ENCODE measurements at regions not wholly inside any gene's neighbourhood (a gene's known extent, or its start where the extent isn't known, plus 50 kb on each side); places are given as distances from the start of the nearest gene placed in this dataset.

DNA sequence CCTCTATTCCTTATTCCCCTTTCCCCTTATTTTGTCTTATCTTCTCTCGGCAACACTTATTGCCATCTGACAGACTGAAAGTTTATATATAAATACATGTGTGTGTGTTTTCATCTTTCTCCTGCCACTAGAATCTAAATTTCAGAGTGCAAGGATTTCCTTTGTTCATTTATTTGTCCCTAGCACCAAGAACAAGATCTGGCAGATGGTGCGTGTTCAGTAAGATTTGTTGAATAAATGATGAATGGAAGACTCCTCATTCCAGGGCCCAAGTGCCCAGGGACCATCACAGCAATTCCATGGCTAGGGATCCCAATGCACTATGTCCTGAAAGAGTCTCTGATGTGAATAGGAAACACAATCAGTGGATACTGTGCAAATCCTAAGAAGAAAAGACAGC, 97.9 kb upstream of the EEA1 start:
- Histone ChIP-seq H3K36me3 (ENCODE audit: control insufficient read depth, low read length) (no peaks in the 10 kb centered on the region), H3K79me2 (ENCODE audit: control insufficient read depth, low read length) (no peaks in the 10 kb centered on the region), H3K27ac (ENCODE audit: low read depth, low read length) (no peak overlapping the region), H3K9me3 (ENCODE audit: control insufficient read depth, insufficient read depth, low read length) (no peaks in the 10 kb centered on the region), H3F3A (ENCODE audit: control insufficient read depth, insufficient read depth) (no peaks in the 10 kb centered on the region), H3K27me3 (ENCODE audit: control insufficient read depth, low read length) (no peaks in the 10 kb centered on the region), H4K20me1 (ENCODE audit: control insufficient read depth, insufficient read depth, low read depth, low read length) (no peaks in the 10 kb centered on the region), H3K9me2 (replicated peaks; ENCODE audit: control insufficient read depth, low read length) (no peaks in the 10 kb centered on the region), H3K4me3 (ENCODE audit: low read length) (no peak overlapping the region), H3K4me1 (ENCODE audit: control insufficient read depth, low read length) (no peaks in the 10 kb centered on the region), H3K4me2 (ENCODE audit: low read length) (no peak overlapping the region)
- TF ChIP-seq, protein P1, sequence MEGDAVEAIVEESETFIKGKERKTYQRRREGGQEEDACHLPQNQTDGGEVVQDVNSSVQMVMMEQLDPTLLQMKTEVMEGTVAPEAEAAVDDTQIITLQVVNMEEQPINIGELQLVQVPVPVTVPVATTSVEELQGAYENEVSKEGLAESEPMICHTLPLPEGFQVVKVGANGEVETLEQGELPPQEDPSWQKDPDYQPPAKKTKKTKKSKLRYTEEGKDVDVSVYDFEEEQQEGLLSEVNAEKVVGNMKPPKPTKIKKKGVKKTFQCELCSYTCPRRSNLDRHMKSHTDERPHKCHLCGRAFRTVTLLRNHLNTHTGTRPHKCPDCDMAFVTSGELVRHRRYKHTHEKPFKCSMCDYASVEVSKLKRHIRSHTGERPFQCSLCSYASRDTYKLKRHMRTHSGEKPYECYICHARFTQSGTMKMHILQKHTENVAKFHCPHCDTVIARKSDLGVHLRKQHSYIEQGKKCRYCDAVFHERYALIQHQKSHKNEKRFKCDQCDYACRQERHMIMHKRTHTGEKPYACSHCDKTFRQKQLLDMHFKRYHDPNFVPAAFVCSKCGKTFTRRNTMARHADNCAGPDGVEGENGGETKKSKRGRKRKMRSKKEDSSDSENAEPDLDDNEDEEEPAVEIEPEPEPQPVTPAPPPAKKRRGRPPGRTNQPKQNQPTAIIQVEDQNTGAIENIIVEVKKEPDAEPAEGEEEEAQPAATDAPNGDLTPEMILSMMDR (IDR thresholded peaks at IDR 0.05; ENCODE audit: low read depth, low read length, poor library complexity, severe bottlenecking): no peak
- TF ChIP-seq EZH2phosphoT487 (IDR thresholded peaks at IDR 0.05; ENCODE audit: borderline replicate concordance, low read length): no peak

DNA sequence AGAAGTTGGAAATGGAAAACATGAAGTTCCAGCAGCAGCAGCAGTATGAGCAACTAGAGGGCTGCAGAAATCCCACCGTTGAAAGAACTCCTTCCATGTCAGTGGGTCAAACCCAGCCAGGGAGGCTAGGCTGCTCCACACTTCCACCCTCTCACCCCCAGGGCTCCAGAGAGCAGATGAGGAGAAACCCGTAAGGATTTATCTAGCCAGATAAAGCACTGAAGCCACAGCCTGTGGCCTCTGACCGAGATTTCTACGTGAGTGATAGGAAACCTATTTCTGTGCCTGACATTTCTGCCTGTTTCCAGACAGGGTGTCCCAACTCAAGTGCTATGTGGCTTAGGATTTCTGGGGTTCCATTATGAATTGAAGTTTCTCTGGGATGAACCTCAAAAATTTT, 100.0 kb upstream of the EEA1 start:
- H3F3A ChIP-seq (ENCODE audit: control insufficient read depth, insufficient read depth): no peaks in the 10 kb centered on the region
- H3K27ac ChIP-seq (ENCODE audit: low read depth, low read length): no peak overlapping the region
- no peaks in the 10 kb centered on the region for H3K79me2 ChIP-seq (ENCODE audit: control insufficient read depth, low read length)
- TF ChIP-seq EZH2phosphoT487 (IDR thresholded peaks at IDR 0.05; ENCODE audit: borderline replicate concordance, low read length): no peak
- TF ChIP-seq, protein P1 (IDR thresholded peaks at IDR 0.05; ENCODE audit: low read depth, low read length, poor library complexity, severe bottlenecking): no peak
- H3K9me2 ChIP-seq (replicated peaks; ENCODE audit: control insufficient read depth, low read length): no peaks in the 10 kb centered on the region
- no peaks in the 10 kb centered on the region for H4K20me1 ChIP-seq (ENCODE audit: control insufficient read depth, insufficient read depth, low read depth, low read length)
- H3K4me2 ChIP-seq (ENCODE audit: low read length): no peak overlapping the region
- H3K4me3 ChIP-seq (ENCODE audit: low read length): no peak overlapping the region
- no peaks in the 10 kb centered on the region for H3K9me3 ChIP-seq (ENCODE audit: control insufficient read depth, insufficient read depth, low read length)
- no peaks in the 10 kb centered on the region for H3K4me1 ChIP-seq (ENCODE audit: control insufficient read depth, low read length)
- H3K27me3 ChIP-seq (ENCODE audit: control insufficient read depth, low read length): no peaks in the 10 kb centered on the region; the same call in 1 of the 2 replicates
- no peaks in the 10 kb centered on the region for H3K36me3 ChIP-seq (ENCODE audit: control insufficient read depth, low read length)

GRCh38 chr12:93031028-93031427, 101.9 kb upstream of the EEA1 start:
- Histone ChIP-seq H3F3A (ENCODE audit: control insufficient read depth, insufficient read depth) (no peaks in the 10 kb centered on the region), H3K36me3 (ENCODE audit: control insufficient read depth, low read length) (no peaks in the 10 kb centered on the region), H4K20me1 (ENCODE audit: control insufficient read depth, insufficient read depth, low read depth, low read length) (no peaks in the 10 kb centered on the region), H3K4me3 (ENCODE audit: low read length) (no peak overlapping the region), H3K27me3 (ENCODE audit: control insufficient read depth, low read length) (peaks cover 3% of the 10 kb centered on the region; the same call in 1 of the 2 replicates), H3K4me1 (ENCODE audit: control insufficient read depth, low read length) (no peaks in the 10 kb centered on the region), H3K9me3 (ENCODE audit: control insufficient read depth, insufficient read depth, low read length) (no peaks in the 10 kb centered on the region), H3K9me2 (replicated peaks; ENCODE audit: control insufficient read depth, low read length) (no peaks in the 10 kb centered on the region), H3K4me2 (ENCODE audit: low read length) (no peak overlapping the region), H3K27ac (ENCODE audit: low read depth, low read length) (no peak overlapping the region), H3K79me2 (ENCODE audit: control insufficient read depth, low read length) (no peaks in the 10 kb centered on the region)
- no peak for TF ChIP-seq EZH2phosphoT487 (IDR thresholded peaks at IDR 0.05; ENCODE audit: borderline replicate concordance, low read length)
- TF ChIP-seq, protein P1 (IDR thresholded peaks at IDR 0.05; ENCODE audit: low read depth, low read length, poor library complexity, severe bottlenecking): no peak

All from DOHH2 (cell line).